HuH-7.5 (cell line): ENCODE measurements at regions not wholly inside any gene's neighbourhood (a gene's known extent, or its start where the extent isn't known, plus 50 kb on each side); places are given as distances from the start of the nearest gene placed in this dataset.

ENCODE experiments used
- DNase-seq: peaks from one replicate; pipeline ENCODE4 v3.0.0; 2011; ENCODE audit warnings: low spot score

DNA sequence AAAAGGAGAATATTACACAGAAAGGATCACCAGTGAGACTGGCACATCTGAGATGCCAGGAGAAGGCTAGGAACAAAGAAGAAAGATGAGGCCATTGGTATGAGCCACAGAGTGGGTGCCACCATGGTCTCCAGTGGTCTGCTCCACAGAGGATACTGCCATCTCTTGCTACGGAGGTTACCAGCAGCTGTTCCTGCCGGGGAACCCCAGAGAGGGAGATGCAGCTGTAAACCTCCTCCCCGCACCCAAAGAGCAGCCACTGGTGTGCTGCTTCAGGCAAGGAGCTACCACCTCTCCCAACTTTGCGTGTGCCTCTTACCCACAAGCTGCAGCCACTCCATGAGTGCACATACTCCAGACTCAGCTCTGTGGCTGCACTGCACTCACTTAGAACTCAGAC lies 201.5 kb upstream of the RTL1 start:
- DNase-seq, result no peak

DNA sequence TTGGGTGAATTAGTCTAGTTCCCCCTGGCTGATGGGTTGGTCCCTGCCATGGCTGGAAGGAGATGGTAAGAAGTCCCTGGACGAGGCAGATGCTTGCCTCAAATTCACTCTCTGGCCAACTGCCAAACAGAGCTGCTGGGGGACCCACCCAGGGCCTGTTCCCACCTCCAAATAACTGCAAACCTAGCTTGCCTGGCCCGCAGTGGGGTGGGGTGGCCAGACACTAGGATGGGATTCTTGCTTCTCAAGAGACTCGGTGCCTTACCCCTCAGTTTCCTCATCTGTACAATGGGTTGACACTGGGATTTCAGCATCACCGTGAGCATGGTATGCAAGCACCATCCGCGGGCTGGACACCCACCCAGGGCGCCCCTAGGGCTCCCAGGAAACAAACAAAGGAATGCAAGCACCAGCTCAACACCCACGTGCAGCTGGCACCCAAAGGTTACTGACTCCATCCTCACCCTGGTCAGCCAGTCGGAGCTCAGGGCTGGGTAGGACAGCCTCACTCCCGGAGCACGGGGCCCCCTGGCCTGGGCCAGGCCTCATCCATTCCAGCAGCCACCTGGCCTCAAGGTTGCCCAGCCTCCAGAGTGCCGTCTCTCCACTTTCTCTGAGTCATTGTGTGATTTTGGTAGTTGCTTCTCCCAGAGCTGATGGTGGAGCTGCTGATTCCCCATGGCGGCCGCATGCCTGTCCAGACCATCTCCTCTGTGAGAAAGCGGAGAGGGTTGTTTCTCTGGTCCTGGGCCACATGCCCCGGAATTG lies 205.2 kb upstream of the RTL1 start:
- DNase-seq, result no peak

DNA sequence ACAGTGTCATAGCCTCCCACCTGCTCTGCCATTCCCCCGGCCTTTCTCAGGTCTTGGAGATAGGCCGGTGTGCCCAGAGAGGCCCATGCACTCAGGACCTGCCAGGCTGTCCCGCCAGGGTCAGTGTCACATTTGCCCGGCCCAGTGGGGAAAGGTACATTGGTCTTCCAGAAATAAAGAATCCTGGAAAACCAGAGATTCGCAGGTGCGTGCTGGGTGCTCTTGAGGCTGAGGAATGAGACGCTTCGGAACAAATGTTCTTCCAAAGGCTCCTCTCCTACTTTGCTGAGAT lies 205.8 kb upstream of the RTL1 start:
- no peak for DNase-seq

DNA sequence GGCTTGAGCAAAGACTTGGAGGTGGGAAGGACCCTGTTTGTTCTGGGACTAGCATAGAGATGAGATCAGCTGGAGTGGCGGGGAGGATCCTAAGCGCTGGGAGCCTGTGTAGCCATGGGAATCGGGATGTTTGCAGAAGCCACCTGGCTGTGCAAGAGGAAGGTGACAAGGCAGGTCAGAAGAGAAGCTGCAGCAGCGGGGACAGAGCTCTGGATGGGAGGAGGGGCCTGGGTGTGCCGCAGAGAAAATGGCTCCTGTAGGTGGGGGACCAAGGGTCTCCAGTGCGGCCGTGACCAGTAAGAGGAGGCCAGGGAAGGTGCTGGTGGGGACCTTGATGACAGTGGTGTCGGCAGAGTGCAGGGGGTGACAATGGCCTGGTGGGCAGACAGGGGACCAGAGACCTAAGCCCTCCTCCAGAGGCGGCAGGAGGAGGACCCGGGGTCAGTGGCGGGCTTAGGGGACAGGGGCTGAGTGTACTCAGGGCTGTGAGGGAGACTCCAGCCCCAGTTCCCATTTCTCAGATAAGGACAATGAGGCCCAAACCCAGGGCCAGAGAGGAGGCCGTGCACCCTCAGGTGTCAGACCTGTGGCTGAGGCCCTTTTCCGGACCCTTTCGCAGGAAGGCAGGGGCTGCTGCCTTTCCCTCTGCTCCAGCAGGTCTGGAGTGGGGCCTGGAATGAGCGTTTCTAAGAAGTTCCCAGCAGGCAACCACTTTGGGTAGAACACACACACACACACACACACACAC lies 206.6 kb upstream of the RTL1 start:
- no peak for DNase-seq

DNA sequence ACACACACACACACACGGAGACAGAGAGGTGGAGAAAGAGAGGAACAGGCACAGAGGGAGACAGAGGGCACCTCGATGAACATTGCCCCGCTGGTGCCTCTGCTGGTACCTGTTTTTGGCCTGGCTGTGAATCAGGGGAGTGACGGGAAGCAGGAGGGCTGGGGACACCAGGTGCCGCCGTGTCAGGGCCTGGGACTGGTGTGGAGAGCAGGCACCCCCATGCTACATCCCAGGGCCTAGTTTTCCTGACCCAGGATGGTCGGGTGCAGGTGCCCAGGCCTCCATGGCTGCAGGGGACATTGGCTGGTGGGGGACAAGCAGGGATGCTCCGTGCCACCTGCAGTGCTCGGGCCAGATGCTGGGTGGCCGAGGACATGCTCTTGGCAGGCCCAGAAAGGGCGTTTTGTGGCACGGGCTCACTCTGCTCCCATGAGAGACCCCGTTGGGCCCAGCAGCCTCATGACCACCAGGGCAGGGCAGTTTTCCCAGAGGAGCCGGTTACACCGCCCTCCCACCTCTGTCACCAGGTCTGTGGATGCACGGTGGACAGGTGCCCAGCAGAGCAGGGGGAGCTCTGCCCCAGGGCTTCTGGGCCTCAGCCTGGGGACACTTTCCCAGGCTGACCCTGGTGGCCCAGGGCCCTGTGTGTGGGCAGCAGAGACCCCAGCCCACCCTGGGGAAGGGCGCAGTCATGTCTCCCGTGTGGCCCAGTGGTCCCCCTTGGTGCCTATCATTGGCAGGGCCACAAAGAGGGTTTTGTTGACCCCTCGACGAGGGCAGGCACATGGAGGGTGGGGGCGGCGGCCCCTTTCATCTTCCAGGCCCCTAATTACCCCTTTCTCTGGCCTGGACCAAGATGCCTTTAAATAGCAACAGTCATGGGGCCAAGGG lies 207.5 kb upstream of the RTL1 start:
- DNase-seq, result no peak

DNA sequence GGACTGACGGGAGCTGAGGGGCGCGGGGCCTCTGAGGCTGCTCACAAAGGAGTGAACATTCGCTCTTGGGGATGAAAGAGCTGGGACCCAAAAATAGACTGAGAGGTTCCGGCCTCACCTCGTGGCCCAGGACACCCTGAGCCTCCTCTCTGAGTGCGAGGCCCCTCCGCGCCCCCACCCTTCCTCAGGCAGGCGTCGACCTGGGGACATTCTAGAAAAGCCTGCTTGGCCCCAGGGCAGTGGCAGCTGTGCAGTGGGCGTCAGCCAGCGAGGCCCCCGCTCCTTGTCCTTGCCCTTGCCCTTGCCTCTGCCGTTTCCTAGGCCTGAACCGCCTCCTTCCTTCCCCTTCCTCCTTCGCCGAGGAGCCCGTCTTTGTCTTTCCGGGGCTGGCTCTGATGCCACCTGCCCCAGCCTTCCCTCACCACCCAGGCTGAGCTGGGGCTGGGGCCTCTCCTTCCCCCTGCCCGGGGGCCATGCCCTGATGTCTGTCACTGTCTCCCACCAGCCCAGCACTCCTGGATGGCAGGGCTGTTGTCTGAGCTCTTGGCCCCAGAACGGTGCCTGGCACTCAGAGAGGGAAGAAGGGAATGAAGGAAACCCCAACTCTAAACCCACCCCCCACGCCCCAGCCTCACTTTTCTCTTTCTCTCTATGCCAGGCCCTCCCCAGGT lies 208.2 kb upstream of the RTL1 start:
- no peak for DNase-seq

DNA sequence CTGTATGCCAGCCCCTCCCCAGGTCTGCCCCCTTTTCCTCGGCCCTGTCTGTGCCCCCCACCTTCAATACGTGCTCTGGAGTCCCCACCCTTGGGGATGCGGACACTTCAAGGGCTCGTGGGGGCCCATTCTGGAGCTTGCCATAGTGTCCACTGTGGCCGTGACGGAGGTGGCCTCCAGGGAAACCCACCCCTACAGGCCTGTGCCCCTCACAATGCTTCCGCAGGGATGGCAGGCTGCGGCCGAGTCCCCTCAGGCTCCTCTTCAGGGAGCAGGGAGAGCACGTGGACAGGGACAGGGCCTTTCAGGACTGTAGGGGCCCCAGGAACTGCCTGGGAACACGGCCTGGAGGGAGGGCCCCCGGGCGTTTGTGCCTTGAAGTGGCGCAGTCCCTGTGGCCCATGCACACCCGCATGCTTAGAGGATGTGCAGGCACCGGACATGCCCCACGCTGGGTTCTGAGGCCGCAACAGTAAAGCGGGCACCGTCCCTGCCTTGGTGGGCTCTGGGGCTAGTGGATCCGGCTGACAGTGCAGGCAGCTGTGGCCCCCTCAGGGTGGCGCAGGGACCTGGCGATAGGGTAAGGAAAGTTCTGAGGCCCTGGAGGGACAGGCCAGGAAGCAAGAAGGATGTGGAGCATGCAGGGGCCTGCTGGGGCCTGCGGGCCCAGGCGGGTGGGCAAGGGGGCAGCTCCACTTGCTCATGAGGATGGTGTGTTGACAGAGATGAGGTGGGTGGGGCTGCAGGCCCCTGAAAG lies 209.0 kb upstream of the RTL1 start:
- DNase-seq, result no peak

DNA sequence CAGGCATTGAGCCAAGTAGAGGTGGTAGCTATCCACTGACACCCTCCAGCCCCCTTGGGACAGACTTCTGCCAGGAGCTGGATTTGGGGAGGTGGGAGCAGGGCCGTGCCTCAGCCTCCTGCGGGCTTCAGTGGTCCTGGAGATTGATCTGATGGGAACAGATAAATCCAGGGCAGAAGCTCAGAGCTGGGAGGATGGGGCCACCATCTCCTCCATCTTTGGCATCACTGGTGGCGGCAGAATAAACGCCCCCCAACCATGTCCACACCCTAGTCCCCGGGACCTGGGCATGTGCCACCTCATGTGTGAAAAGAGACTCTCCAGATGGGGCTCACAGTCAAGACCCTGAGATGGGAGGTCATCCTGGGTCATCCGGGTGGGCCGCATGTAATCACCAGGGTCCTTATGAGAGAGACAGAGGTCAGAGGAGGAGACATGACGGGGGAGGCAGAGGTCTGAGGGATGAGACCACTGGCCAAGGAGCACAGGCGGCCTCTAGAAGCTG lies 209.6 kb upstream of the RTL1 start:
- DNase-seq, result no peak

DNA sequence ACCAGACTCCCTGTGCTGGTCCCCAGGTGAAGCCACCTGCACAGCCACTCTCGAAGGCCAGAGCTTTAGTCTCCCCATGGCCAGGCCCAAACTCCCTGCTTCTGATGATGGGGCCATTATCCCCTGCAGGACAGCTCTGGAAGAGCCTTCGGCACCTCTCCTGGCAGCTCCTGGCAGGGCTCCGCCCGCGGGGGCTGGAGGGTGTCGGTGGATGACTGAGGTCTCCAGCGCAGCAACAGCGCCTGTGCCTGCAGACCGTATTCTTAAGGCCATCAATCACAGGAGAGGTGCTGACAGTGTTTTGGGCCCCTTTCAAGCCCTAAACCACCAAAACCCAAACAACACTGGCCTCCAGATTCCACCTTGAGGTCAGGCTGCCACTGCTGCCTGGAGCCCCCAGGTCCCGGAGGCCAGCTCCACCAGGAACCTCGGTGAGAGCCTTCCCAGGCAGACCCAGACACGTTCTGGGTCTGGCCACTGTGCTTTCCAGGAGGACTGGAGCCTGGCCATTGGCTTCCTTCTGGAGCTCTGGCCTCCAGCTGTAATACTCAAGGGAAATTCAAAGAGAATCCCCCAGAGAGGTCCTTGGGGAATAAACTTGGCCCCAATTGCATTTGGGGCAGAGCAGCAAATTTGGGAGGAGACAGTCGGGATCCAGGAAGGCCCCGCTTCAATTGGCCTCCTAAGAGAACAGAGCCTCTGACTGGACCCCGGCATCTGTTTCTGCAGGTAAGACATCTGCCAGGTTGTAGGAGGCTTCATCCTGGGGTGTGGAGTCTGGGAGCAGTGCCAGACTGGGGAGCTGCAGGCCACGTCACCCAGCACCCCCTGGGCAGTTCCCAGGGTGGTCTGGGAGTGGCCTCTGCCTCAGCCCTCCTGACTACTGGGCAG lies 210.6 kb upstream of the RTL1 start:
- DNase-seq, result no peak

DNA sequence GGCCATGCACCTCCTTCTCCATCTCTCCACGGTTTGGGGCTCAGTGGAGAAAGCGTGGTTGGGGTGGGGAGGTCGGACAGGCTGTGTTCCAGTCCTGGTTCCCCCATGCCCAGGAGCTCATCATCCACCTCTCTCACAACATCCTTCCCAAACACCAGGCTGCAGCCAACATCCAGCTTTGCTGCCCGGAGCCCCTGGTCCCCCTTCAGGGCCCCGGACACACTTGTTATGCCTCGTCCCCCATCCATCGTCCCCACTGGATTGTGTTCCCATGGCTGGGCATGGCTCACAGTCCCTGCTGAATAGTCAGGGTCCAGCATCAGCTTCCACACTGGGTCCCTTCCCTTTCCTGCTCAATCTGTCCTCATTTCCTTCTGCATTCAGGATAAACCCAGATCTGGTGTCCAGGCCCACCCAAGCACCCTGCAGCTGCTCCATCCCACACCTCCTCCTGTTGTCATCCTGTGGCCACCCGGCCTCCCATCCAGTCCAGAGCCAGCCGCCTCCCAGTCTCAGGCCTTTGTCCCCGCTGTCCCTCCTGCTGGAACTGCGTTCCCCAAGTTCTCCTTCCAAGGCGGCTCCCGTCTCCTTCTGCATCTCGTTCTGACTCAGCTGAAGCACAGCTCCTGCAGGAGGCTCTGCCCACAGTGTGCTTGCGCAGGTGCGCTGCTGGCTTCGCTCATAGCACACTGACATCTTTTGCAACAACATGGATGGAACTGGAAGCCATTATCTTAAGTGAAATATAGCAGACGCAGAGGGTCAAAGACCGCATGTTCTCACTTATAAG lies 211.4 kb upstream of the RTL1 start:
- DNase-seq, result no peak

DNA sequence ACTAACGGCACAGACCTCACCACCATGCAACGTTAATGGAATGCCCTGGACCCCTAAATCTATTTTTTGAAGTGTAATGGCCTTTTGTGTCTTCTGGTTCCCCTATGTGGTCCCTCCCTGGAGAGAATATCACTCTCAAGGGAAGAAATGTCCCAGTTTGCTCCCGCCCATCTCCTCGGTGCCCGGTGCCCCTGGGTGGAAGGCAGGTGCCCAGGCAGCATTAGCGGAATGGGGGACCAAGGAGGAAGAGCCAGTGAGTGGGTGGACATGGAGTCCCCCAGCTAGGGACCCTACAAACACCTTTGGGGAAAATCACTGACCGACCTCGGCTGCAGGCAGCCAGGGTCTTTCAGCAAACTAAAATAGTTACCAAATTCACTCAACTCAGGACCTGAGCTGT lies 212.1 kb upstream of the RTL1 start:
- DNase-seq, result no peak

DNA sequence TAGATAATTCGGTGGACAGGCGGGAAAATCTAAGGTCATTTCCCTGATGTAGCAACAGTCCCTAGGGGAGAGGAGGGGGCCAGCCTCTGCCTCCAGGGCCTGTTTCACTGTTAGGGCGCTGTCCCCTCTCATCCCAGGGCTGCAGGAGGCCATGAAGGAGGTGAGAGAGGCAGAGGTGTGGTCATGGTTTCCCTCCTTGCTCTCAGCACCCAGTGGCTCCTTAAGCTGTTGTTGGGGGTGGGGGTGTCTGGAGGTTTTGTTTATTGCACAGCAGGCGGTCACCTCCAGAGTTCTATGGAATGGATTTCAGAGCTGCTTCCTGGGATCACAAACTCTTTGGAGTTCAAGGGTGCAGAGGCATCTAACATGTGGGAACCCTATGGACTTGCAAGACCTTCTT lies 212.5 kb upstream of the RTL1 start:
- no peak for DNase-seq

DNA sequence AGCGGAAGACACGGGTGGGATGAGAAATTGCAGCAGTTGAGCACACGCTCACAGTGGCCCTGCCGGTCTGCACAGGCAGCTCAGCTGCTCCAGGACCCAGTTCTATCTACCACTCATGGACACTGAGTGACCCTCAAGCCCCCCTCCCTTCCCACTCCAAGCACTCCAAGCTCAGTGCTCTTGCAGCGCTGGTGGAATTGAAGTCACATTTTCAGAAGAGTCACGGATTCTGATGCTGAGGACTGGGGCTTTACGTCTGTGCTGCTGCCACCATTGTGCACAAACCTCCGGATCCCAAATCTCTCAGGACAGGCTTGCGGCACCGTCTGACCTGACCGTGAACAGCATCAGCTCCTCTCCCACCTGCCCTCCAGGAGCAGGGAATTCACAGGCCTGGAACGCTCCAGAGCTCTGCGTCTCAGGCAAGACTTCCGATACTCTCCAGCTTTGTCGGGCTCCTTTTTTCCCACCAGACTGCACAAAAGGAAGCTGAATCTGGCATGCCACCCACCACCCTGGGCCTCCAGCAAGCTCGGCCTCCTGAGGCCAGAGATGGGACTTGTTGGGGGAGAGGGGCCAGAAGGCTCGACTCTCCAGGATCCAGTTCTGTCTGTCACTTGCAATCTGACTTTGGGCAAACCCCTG lies 213.1 kb upstream of the RTL1 start:
- no peak for DNase-seq

DNA sequence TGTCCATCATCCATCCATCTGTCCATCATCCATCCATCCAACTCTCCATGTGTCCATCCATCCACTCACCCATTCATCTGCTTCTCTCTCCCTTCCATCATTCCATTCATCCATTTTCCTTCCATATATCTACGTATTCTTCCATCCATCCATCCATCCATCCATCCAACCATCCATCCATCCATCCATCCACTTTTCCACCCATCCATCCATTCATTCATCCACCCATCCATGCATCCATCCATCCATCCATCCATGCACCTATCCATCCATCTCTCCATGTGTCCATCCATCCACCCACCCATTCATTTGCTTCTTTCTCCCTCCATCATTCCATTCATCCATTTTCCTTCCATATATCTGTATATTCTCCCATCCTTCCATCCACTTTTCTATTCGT lies 214.0 kb upstream of the RTL1 start:
- DNase-seq, result no peak

DNA sequence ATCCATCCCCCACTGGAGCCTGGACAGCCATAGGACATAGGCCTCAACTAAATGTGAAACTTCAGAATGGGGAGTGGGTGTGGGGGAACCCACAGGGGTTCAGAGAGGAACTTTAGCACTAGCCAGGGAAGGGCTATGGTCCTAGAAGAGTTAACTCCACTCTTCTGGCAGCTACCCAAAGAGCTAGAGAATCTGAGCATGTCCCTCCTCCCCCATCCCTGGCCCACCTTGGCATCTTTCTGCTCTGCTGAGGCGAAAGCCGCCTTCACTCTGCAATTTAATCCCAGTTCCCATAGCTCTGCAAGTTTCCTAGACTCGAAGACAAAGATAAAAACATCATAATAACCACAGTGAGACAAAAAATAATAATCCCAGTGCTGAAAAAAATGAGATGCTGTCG lies 214.7 kb upstream of the RTL1 start:
- DNase-seq, result no peak

DNA sequence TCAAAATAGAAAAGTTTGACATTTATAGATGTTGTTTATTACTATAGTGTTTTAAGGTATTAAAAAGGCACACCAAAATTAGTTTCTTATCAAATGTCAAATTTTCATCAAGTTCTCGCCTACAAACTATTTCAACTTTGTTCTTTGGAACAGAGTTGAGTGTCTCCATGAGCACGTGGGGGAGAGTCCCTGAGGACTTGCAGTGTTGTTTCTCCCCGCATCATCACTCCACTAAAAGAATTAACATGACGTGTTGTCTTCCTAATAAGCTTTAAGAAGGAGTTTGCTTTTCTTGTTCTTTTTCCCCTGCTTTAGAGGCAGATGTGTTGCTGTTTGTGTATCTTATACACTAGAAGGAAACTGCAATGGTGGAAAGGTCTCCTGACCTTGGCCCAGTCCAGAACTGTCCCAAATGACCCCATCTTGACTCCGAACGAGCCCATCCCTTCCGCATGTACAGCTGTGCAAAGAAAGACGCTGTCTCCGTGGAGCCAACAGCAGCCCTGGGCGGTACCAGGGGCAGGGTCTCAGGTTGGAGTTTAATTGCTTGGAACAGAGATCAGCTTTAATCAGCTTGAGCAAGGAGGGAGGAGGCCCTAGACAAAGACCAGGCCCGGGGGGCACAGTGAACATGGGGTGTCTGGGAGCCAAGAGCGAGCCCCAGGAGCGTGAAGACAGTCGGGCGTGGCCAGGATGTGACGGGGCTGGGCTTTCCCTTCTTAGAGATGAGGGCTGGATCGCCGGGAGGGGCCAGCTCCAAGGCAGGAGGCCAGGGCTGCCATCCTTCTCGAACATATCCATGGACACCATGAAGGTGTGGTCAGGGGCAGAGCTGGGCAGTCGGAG lies 215.4 kb upstream of the RTL1 start:
- no peak for DNase-seq

DNA sequence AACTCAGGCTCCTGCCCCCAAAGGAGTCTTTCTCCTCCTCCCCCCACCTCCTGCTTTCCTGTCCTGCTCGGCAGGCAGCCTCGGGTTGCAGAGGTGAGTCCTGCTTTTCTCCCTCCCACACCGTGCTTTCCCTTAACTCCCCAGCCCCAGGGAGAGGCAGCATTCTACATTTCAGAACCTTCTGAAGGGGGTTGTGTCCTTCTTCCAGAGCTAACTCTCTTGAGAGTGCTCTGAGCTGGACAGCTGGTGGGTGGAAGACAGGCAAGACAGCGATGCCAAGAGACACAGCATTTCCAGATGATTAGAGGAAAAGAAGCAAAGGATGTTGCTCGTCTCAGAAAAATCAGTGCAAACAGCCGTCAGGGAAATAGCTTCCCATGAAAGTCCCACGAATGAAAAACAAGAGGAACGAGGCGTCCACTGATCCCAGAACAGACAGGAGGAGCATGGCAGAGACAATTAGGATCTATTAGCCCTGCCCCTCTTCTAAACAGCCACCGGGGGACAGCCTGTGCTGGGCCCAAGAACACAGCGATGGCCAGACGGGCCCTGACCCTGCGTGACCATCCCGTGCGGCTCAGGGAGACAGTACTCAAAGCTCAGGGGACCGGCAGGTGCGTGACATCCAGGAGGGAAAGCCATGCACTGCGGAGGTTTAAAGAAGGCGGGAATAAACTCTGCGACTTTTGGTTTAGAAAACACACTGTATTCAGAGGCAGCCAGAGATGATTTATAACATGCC lies 216.5 kb upstream of the RTL1 start:
- DNase-seq, result no peak
